ENCODE measurements at regions not wholly inside any gene's neighbourhood (a gene's known extent, or its start where the extent isn't known, plus 50 kb on each side); places are given as distances from the start of the nearest gene placed in this dataset.
"Not testable (repeated sequence)": the region's sequence is repeated elsewhere in the genome, so short reads cannot be mapped to it uniquely, and the experiment has no call there.

DNA sequence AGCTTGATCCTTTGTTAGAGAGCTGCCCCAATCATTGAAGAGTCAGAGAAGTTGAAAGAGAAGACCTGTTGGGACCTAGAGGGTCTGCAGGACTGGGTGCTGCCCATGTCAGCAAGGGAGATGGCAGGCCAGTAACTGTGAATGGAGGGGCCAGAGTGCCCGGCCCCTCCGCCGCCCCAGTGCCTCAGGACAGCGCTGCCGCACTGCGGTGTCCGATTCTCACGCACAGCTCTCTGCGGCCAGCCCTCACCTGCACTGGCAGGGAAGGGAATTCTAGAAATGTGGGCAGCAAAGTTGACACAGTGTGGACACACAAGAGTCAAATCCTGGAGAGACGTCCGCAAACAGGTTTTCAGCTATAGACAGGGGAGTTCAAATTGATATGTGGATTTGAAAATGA lies 373.5 kb downstream of the TCERG1L start:
- no peak overlapping the region for H3K27ac ChIP-seq
- no peak for TF ChIP-seq ZFX (IDR thresholded peaks at IDR 0.05)
- TF ChIP-seq, protein P1, sequence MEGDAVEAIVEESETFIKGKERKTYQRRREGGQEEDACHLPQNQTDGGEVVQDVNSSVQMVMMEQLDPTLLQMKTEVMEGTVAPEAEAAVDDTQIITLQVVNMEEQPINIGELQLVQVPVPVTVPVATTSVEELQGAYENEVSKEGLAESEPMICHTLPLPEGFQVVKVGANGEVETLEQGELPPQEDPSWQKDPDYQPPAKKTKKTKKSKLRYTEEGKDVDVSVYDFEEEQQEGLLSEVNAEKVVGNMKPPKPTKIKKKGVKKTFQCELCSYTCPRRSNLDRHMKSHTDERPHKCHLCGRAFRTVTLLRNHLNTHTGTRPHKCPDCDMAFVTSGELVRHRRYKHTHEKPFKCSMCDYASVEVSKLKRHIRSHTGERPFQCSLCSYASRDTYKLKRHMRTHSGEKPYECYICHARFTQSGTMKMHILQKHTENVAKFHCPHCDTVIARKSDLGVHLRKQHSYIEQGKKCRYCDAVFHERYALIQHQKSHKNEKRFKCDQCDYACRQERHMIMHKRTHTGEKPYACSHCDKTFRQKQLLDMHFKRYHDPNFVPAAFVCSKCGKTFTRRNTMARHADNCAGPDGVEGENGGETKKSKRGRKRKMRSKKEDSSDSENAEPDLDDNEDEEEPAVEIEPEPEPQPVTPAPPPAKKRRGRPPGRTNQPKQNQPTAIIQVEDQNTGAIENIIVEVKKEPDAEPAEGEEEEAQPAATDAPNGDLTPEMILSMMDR (conservative IDR thresholded peaks at IDR 0.05): no peak

GRCh38 chr10:130938891-130939290 lies 372.6 kb downstream of the TCERG1L start:
- not testable (repeated sequence) for H3K27ac ChIP-seq

- H3K27ac ChIP-seq: no peak overlapping the region
- TF ChIP-seq ZFX (IDR thresholded peaks at IDR 0.05): no peak
- TF ChIP-seq, protein P1 (conservative IDR thresholded peaks at IDR 0.05): no peak
Measured at GRCh38 chr10:130941886-130942285, 369.6 kb downstream of the TCERG1L start.

DNA sequence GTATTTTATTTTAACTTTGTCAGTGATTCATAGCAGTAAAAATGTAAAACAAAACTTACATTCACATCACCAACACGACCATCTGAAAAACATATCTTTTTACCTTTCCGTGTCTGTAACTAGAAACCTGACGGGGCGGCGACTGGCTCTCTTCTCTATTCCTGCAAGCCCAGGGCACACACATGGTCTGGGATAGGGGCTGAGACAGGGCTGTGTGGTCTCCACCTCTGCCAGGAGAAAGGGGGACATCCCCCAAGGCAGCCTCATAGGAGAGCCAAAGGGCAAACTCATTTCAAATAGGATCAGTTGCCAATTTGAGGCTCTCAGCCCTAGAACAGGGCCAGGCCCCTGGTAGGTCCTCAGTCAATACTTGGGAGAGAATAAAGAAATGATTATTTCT lies 359.4 kb downstream of the TCERG1L start:
- TF ChIP-seq, protein P1 (conservative IDR thresholded peaks at IDR 0.05): no peak
- TF ChIP-seq ZFX (IDR thresholded peaks at IDR 0.05): no peak
- H3K27ac ChIP-seq: no peak overlapping the region

GRCh38 chr10:130954326-130954905 lies 357.1 kb downstream of the TCERG1L start:
- H3K27ac ChIP-seq: no peak overlapping the region
- TF ChIP-seq ZFX (IDR thresholded peaks at IDR 0.05): no peak
- TF ChIP-seq, protein P1 (conservative IDR thresholded peaks at IDR 0.05): no peak

DNA sequence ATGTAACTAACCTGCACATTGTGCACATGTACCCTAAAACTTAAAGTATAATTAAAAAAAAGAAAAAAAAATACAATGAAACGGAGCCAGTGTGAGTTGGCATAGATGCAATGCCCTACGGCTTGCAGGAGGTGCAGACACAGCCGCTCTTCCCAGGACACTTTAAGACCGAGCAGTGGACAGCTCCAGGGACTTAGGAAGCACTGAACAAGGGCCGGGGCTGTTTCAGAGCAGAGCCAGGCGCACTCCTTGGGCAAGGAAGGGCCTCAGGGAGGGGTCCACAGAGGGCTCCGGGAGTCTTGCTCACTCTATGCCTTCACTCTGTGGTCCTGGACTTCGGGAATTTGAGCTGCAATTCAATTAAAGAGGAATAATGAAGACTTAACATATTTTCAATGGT lies 355.3 kb downstream of the TCERG1L start:
- TF ChIP-seq, protein P1 (conservative IDR thresholded peaks at IDR 0.05): no peak
- no peak for TF ChIP-seq ZFX (IDR thresholded peaks at IDR 0.05)
- H3K27ac ChIP-seq: no peak overlapping the region

GRCh38 chr10:130957423-130957822 lies 354.1 kb downstream of the TCERG1L start:
- no peak for TF ChIP-seq ZFX (IDR thresholded peaks at IDR 0.05)
- TF ChIP-seq, protein P1 (conservative IDR thresholded peaks at IDR 0.05): no peak
- H3K27ac ChIP-seq: no peak overlapping the region

GRCh38 chr10:130958003-130958402 lies 353.5 kb downstream of the TCERG1L start:
- H3K27ac ChIP-seq: no peak overlapping the region
- TF ChIP-seq, protein P1 (conservative IDR thresholded peaks at IDR 0.05): no peak
- TF ChIP-seq ZFX (IDR thresholded peaks at IDR 0.05): no peak
